ENCODE measurements at regions not wholly inside any gene's neighbourhood (a gene's known extent, or its start where the extent isn't known, plus 50 kb on each side); places are given as distances from the start of the nearest gene placed in this dataset.

- TF ChIP-seq CTCF (IDR thresholded peaks at IDR 0.05) (no peak), POLR2AphosphoS5 (IDR thresholded peaks at IDR 0.05) (no peak)
Measured at GRCh38 chr20:23232219-23232581, 118.4 kb upstream of the NXT1 start.

Measured in transverse colon (tissue), 4 donors.